Muscle of back (tissue), 3 donors: ENCODE measurements at regions not wholly inside any gene's neighbourhood (a gene's known extent, or its start where the extent isn't known, plus 50 kb on each side); places are given as distances from the start of the nearest gene placed in this dataset.
"Not testable (repeated sequence)": the region's sequence is repeated elsewhere in the genome, so short reads cannot be mapped to it uniquely, and the experiment has no call there.

ENCODE experiments used
- DNase-seq, 3 donors: peaks; one replicate each; pipeline versions ENCODE4 v3.0.0 to v3.0.0-alpha.2; 2013

DNA sequence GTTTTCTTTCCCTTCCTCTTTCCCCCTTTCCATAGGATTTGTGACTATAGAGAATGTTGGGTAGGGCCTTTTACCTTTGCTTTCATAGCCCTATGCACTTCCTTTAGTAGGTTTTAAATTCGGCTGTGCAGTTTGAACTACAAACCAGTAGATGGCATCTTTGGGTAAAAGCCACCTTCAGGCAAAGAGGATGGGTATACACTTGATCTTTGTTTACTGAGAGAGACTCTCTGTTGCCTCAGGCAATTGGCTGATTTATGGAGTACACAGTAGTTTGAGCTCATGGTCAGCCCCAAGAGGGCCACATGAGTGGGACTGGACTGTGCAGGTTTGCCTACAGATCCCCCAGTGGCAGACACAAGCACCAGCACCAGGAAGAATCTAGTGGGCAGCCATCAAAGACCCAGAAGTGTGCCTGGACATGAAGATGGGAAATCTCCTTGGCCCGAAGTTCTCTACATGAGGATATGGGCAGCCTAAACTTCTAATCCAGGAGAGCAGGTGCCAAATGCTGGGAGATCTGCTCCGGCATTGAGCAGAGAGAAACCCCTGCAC lies 1304.3 kb upstream of the DDX18 start:
- peak in 1 of 3 donors; percentile 1 for DNase-seq

DNA sequence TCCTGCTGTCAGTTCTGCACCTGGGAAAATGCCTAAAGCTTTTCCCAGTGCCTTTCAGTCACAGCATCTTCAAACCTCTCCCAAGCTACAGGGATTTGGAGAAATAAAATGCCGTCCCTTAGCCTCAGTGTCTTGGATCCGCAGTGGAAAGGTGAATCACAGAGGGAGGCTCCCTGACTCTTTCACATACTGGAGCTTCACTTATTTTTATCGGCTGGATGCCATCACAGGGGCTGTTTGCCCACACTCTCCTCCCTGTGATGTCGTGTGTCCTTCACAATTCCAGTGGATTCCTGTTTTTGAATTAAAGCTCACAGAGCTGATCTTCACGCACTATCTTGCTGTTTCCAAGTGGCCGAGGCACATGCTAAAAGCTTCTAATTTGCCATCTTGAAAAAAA lies 1303.1 kb upstream of the DDX18 start:
- DNase-seq = peak in 1 of 3 donors; percentile 1

DNA sequence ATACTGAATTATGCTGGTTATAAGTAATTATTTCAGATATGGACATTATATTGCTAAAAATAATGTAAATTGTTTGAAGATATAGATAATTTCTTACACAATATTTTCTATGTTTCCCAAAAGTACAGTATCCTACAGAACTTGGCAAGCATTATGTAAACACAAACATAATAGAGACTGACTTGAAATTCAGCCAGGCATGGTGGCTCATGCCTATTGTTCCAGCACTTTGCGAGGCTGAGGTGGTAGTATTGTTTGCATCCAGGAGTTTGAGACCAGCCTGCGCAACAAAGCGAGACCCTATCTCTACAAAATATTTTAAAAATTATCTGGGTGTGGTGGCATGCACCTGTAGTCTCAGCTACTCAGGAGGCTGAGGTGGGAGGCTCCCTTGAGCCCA lies 1300.5 kb upstream of the DDX18 start:
- no peak for DNase-seq

DNA sequence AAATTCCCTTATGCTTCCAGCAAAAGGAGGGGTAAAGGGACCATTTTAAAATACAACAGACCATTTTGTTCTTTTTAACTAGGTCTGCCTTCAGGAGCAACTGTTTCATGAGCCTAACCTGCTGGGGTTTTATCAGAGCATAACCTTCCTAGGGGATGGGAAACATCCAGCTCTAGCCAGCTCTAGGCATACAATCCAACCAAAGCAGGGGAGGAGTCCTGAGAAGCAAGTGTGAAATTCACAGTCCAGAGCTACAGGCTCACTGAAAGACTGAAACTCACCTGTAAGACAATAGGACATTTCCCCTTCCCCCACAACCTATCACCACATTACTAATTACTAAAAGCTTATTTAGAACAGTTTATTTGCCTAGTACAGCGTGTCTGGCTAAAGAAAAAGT lies 1296.6 kb upstream of the DDX18 start:
- no peak for DNase-seq

DNA sequence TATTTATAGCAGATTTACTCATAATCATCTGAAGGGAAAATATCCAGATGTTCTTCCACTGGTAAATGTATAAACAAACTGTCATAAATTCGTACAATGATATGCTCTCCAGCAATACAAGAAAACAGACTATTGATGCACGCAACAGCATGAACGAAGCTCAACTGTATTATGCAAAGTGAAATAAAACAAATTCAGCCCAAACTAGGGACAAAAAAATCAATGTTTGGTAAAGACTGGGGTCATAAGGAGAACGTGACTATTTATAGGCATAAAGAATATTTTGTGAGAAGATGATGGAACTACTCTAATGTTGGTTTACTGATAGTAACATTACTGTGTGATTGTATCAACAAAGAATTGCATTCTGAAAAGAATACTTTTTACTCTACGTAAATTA lies 1276.7 kb upstream of the DDX18 start:
- DNase-seq = no peak

DNA sequence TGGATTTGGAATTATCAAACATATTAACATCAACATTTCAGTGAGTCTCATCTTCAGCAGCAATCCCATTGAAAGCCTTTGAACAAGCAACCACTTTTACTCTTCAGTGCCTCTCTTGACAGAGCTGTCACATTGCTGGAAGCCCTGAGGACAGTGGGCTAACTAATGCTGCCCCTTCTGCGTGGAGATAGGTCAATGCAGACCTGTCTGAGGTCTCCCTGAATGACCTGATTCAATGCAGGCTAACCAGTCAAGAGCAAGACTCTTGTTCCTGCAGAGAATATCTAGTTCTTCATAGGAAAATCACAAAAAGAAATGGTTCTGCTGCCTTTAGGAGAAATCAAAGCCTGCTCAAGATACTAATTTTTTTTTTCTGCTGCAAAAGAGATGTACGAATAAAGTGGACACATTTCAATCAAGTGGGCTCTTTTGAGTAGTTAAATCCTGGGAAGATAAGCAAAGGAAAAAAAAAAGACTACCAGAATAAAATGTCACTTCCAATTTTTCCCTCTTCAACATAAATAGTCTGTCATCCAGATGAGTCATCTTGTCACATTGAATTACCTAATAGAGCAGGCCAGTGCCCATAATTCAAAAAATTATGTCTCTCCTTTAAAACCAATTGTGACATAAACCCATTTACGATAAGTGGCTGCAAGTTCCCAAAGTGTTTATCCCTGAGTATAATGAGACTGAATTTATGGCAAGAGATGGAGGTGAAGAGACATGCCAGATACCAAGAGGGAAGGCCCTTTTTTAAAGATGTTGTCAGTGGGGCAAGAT lies 1269.0 kb upstream of the DDX18 start:
- no peak for DNase-seq

DNA sequence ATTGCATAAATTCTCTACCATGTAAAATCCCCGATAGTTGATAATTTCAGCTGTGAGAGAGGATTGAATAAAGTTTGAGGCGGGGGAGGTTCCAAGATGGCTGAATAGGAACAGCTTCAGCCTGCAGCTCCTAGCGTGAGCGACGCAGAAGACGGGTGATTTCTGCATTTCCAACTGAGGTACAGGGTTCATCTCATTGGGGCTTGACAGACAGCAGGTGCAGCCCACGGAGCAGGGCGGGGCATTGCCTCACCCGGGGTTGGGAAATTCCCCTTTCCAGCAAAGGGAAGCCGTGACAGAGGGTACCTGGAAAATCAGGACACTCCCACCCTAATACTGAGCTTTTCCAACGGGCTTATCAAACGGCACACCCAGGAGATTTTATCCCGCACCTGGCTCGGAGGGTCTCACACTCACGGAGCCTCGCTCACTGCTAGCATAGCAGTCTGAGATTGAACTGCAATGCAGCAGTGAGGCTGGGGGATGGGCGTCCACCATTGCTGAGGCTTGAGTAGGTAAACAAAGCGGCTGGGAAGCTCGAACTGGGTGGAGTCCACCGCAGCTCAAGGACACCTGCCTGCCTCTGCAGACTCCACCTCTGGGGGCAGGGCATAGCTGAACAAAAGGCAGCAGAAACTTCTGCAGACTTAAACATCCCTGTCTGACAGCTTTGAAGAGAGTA lies 1261.6 kb upstream of the DDX18 start:
- not testable (repeated sequence) for DNase-seq

DNA sequence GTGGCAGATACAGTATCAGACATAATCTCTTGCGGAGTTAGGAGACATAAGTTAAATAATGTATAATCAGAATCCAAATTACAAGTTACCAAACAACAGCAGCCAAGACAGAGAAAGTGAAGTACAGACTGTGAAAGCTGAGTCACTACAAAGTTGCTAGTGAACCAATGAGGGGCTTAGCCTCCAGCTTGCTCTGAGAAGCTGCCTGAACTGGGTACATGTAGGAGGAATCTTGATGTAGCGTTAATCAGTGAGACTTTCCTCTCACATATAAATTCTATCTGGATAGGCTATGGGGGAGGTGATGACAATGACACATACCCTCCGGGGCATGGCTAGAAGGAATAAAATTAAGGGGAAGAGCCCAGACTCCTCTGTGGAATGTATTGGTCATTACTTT lies 1234.3 kb upstream of the DDX18 start:
- no peak for DNase-seq

DNA sequence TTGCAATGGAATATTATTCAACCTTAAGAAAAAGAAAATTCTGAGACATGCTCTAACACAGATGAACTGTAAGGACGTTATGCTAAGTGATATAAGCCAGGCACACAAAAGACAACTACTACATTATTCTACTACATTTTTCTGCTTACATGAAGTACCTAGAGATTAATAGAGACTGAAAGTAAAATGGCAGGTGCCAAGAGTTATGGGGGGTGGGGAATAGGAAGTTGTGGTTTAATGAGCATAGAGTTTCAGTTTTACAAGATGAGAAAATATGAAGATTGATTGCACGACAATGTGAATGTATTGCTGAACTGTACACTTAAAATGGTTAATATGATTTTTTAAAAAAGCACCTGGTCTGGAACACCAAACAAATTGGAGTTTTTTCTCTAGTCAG lies 1231.6 kb upstream of the DDX18 start:
- no peak for DNase-seq

DNA sequence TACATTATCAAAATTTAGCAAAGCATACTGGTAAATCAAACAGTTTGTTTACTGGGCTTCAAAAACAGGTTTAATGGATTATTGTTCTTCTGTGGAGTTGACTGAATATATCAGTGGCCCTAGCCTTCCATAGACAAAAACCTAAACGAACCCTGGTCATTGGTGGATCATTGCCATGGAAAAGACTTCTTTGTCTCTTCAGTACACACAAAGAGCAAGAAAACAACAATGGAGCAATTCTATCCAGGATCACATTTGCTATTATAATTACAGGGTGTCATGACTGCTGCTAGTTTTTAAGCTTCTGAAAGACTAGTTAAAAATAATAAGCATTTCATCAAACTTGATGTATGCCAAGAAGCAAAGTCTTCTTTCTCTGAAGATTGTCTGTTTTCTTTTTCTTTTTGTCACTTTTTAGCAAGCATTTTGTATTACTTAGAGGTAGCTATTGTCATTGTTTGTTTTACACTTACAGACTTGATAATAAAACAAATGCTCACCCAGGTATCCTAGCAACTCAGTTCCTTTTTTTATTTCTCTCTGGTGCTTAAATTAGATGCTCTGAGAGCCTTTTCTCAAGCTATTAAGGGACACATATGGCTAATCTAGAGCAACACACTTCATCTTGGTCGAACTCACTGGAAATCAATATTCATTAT lies 1228.7 kb upstream of the DDX18 start:
- no peak for DNase-seq

DNA sequence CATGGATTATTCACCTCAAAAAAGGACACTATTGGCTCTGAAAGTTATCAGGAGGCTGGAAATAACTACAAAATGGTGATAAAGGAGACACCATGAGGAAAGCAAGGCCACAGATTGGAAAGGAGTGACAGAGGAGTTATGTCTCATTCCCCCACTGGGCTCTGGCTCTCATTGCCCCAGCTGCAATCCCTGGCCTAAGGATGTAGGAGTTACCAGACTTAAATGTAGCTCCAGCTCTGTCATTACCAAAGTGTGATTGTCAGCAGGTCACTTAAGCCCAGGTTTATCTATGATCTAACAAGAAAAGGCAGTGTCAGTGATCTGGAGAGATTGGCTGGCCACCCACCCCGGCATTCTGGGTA lies 1228.2 kb upstream of the DDX18 start:
- DNase-seq = no peak
